ENCODE measurements at regions not wholly inside any gene's neighbourhood (a gene's known extent, or its start where the extent isn't known, plus 50 kb on each side); places are given as distances from the start of the nearest gene placed in this dataset.
"Not testable (repeated sequence)": the region's sequence is repeated elsewhere in the genome, so short reads cannot be mapped to it uniquely, and the experiment has no call there.

DNA sequence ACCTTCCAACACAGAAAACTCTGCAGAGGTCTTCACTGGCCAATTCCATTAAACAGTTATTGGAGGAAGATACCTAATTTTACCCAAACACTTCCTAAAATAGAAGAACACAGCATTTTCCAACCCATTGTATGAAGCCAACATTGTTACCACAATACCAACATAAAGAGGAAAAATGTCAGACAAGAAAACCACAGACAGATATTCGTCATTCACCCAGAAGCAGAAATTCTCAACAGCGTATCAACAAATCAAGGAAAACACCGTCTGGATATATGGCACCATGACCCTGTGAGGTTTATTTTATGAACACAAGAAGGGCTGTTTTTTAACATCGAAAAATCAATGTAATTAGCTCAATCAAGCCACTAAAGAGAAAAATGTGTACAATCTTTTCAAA is 255.6 kb downstream of the ASMT start:
- 100% methylated on average over 1 of the region's 4 CpGs; no CpG with 5 or more reads in 1 of the 2 experiments for WGBS, 2 experiments (ENCODE audit: insufficient coverage in 2 of 2)
- no peaks in the 10 kb centered on the region for H3K4me1 ChIP-seq (ENCODE audit: control insufficient read depth, insufficient read depth, low read length, poor library complexity, severe bottlenecking)
- H3K4me3 ChIP-seq (ENCODE audit: extremely low read depth, insufficient read depth, low read length, poor library complexity, severe bottlenecking): no peak overlapping the region
- no peaks in the 10 kb centered on the region for H3K36me3 ChIP-seq (ENCODE audit: control insufficient read depth, insufficient read depth, low read length)
- no peak overlapping the region for H3K27ac ChIP-seq (ENCODE audit: low read depth, low read length, severe bottlenecking)
- no peaks in the 10 kb centered on the region for H3K9me3 ChIP-seq (ENCODE audit: control insufficient read depth, low read length)

DNA sequence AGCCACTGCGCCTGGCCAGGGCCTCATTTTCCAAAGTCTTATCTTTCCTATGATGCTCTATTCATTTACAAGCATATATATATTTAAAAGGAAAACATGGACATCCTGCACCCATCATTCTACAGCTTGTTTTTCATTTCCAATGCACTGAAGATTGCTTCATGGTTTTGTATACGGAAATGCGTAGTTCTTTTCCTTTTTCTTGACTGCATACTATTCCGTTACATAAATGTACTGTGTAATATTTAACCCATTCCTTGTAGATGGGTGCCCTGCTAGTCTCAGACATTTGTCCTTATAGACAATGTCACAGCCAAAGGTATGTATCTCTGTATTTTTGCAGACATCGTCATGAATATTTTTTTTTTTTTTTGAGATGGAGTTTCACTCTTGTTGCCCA is 257.0 kb downstream of the ASMT start:
- WGBS, 2 experiments (ENCODE audit: insufficient coverage in 2 of 2): 100% methylated on average over 2 of the region's 5 CpGs; no CpG with 5 or more reads in 1 of the 2 experiments
- no peaks in the 10 kb centered on the region for H3K4me1 ChIP-seq (ENCODE audit: control insufficient read depth, insufficient read depth, low read length, poor library complexity, severe bottlenecking)
- H3K4me3 ChIP-seq (ENCODE audit: extremely low read depth, insufficient read depth, low read length, poor library complexity, severe bottlenecking): no peak overlapping the region
- H3K27ac ChIP-seq (ENCODE audit: low read depth, low read length, severe bottlenecking): no peak overlapping the region
- no peaks in the 10 kb centered on the region for H3K9me3 ChIP-seq (ENCODE audit: control insufficient read depth, low read length)
- H3K36me3 ChIP-seq (ENCODE audit: control insufficient read depth, insufficient read depth, low read length): no peaks in the 10 kb centered on the region

DNA sequence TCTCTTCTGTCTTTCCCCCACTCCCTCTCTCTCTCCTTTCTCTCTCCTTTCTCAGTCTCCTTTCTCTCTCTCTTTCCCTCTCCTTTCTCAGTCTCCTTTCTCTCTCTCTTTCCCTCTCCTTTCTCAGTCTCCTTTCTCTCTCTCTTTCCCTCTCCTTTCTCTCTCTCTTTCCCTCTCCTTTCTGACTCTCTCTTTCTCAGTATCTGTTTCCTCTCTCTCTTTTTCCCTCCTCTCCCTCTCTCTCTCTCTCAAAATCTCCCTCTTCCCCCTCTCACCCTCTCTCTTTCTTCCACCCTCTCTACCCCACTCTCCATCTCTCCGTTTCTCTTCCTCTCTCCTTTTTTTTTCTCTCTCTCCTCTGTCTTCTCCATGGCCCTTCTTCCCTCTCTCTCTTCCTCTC is 258.8 kb downstream of the ASMT start:
- WGBS, 2 experiments (ENCODE audit: insufficient coverage in 2 of 2): 74 to 90% methylated on average over 1 of the region's 1 CpG
- H3K36me3 ChIP-seq (ENCODE audit: control insufficient read depth, insufficient read depth, low read length): no peaks in the 10 kb centered on the region
- no peaks in the 10 kb centered on the region for H3K4me1 ChIP-seq (ENCODE audit: control insufficient read depth, insufficient read depth, low read length, poor library complexity, severe bottlenecking)
- H3K4me3 ChIP-seq (ENCODE audit: extremely low read depth, insufficient read depth, low read length, poor library complexity, severe bottlenecking): no peak overlapping the region
- no peaks in the 10 kb centered on the region for H3K9me3 ChIP-seq (ENCODE audit: control insufficient read depth, low read length)
- H3K27ac ChIP-seq (ENCODE audit: low read depth, low read length, severe bottlenecking): no peak overlapping the region

DNA sequence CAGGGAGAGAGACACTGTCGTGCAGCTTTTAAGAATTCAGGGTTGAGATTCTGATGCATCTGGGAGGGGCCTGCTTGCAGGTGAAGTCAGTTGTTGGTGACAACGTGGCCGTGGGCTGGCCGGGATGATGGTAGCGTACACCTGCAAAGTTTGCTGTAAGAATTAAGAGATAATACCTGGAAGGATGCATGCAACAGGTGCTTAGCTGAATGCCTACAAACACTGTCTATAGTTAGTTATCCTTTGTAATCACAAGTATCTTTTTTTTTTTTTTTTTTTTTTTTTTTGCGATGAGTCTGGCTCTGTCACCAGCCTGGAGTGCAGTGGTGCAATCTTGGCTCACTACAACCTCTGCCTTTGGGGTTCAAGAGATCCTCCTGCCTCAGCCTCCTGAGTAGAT is 259.6 kb downstream of the ASMT start:
- 70 to 77% methylated on average over 5 of the region's 6 CpGs for WGBS, 2 experiments (ENCODE audit: insufficient coverage in 2 of 2)

DNA sequence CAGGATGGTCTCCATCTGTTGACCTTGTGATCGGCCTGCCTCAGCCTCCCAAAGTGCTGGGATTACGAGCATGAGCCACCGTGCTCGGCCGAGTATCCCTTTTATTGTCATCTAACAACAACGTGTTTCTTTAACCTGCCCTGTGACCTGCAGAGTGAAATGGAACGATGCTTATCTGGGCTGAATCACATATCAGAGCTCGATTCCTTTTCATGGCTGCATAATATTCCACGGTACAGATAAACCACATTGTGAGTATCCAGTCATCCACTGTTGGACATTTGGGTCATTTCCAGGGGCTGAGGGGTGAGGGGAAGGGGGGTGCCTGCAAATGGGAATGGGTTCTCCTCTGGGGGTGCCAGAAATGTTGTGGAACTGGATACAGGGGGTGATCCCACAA is 260.0 kb downstream of the ASMT start:
- no peaks in the 10 kb centered on the region for H3K4me1 ChIP-seq (ENCODE audit: control insufficient read depth, insufficient read depth, low read length, poor library complexity, severe bottlenecking)
- WGBS, 2 experiments (ENCODE audit: insufficient coverage in 2 of 2): 93 to 94% methylated on average over 9 of the region's 9 CpGs
- H3K27ac ChIP-seq (ENCODE audit: low read depth, low read length, severe bottlenecking): no peak overlapping the region
- no peaks in the 10 kb centered on the region for H3K9me3 ChIP-seq (ENCODE audit: control insufficient read depth, low read length)
- H3K36me3 ChIP-seq (ENCODE audit: control insufficient read depth, insufficient read depth, low read length): no peaks in the 10 kb centered on the region
- H3K4me3 ChIP-seq (ENCODE audit: extremely low read depth, insufficient read depth, low read length, poor library complexity, severe bottlenecking): no peak overlapping the region

More for the DNA sequence above, 259.6 kb downstream of the ASMT start:
- Histone ChIP-seq H3K9me3 (ENCODE audit: control insufficient read depth, low read length) (no peaks in the 10 kb centered on the region), H3K36me3 (ENCODE audit: control insufficient read depth, insufficient read depth, low read length) (no peaks in the 10 kb centered on the region), H3K4me3 (ENCODE audit: extremely low read depth, insufficient read depth, low read length, poor library complexity, severe bottlenecking) (no peak overlapping the region), H3K27ac (ENCODE audit: low read depth, low read length, severe bottlenecking) (no peak overlapping the region), H3K4me1 (ENCODE audit: control insufficient read depth, insufficient read depth, low read length, poor library complexity, severe bottlenecking) (no peaks in the 10 kb centered on the region)

DNA sequence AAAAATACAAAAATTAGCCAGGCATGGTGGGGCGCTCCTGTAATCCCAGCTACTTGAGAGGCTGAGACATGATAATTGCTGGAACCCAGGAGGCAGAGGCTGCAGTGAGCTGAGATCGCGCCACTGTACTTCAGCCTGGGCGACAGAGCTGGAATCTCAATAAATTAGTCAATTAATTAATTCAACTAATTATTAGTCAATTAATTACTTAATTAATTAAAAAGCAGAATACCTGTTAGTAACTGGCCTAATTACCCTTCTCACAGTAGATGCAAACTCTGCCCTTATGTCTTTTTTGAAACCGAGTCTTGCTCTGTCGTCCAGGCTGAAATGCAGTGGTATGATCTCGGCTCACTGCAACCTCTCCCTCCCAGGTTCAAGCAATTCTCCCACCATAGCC is 261.2 kb downstream of the ASMT start:
- no peak overlapping the region for H3K4me3 ChIP-seq (ENCODE audit: extremely low read depth, insufficient read depth, low read length, poor library complexity, severe bottlenecking)
- H3K27ac ChIP-seq (ENCODE audit: low read depth, low read length, severe bottlenecking): no peak overlapping the region
- 67 to 100% methylated on average over 1 to 2 of the region's 7 CpGs for WGBS, 2 experiments (ENCODE audit: insufficient coverage in 2 of 2)
- H3K9me3 ChIP-seq (ENCODE audit: control insufficient read depth, low read length): no peaks in the 10 kb centered on the region
- no peaks in the 10 kb centered on the region for H3K4me1 ChIP-seq (ENCODE audit: control insufficient read depth, insufficient read depth, low read length, poor library complexity, severe bottlenecking)
- H3K36me3 ChIP-seq (ENCODE audit: control insufficient read depth, insufficient read depth, low read length): no peaks in the 10 kb centered on the region

DNA sequence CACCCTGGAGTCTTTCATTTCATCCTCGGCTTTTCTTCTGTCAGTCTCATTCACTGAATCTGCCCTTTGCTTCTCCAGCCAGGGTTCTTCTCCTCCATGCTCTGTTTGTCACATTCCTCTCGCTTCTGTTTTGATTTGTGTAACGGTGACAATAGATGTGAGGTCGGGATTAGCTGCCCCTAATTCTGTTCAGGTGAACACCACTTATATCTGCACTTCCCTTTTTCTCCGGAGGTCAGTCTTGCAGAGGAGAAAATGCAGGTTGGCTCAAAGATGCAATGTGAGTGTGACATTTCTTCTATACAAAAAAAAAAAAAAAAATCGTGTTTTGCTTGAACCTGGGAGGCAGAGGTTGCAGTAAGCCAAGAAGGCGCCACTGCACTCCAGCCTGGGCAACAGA is 262.9 kb downstream of the ASMT start:
- Histone ChIP-seq H3K27ac (ENCODE audit: low read depth, low read length, severe bottlenecking) (no peak overlapping the region), H3K36me3 (ENCODE audit: control insufficient read depth, insufficient read depth, low read length) (no peaks in the 10 kb centered on the region), H3K4me3 (ENCODE audit: extremely low read depth, insufficient read depth, low read length, poor library complexity, severe bottlenecking) (no peak overlapping the region), H3K9me3 (ENCODE audit: control insufficient read depth, low read length) (no peaks in the 10 kb centered on the region), H3K4me1 (ENCODE audit: control insufficient read depth, insufficient read depth, low read length, poor library complexity, severe bottlenecking) (no peaks in the 10 kb centered on the region)
- 100% methylated on average over 1 of the region's 7 CpGs; no CpG with 5 or more reads in 1 of the 2 experiments for WGBS, 2 experiments (ENCODE audit: insufficient coverage in 2 of 2)

DNA sequence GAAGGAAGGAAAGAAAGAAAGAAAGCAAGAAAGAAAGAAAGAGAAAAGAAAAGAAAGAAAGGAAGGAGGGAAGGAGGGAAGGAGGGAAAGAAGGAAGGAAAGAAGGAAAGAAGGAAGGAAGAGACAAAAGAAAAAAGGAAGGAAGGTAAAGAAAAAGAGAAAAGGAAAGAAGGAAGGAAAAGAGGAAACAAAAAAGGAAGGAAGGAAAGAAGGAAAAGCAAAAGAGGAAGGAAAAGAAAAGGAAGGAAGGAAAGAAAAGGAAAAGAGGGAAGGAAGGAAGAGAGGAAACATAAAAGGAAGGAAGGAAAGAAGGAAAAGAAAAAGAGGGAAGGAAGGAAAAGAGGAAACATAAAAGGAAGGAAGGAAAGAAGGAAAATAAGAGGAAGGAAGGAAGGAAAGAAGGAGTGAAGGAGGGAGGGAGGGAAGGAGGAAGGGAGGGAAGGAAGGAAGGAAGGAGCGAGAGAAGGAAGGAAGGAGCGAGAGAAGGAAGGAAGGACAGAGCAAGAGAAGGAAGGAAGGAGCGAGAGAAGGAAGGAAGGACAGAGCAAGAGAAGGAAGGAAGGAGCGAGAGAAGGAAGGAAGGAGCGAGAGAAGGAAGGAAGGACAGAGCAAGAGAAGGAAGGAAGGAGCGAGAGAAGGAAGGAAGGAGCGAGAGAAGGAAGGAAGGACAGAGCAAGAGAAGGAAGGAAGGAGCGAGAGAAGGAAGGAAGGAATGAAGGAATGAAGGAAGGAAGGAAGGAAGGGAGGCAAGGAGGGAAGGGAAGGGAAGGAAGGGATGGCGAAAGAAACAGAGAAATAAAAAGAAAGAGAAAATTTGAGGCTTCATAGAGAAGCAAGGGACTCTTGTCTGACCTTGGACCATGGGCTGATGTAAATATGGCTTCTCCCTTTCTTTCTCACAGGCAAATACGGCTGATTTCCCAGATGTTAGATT is 266.3 kb downstream of the ASMT start:
- H3K27ac ChIP-seq (ENCODE audit: low read depth, low read length, severe bottlenecking); H3K4me3 ChIP-seq (ENCODE audit: extremely low read depth, insufficient read depth, low read length, poor library complexity, severe bottlenecking); H3K4me1 ChIP-seq (ENCODE audit: control insufficient read depth, insufficient read depth, low read length, poor library complexity, severe bottlenecking); H3K36me3 ChIP-seq (ENCODE audit: control insufficient read depth, insufficient read depth, low read length): not testable (repeated sequence)
- 84 to 92% methylated on average over 4 to 7 of the region's 10 CpGs for WGBS, 2 experiments (ENCODE audit: insufficient coverage in 2 of 2)
- peaks cover 16% of the 10 kb centered on the region for H3K9me3 ChIP-seq (ENCODE audit: control insufficient read depth, low read length)

DNA sequence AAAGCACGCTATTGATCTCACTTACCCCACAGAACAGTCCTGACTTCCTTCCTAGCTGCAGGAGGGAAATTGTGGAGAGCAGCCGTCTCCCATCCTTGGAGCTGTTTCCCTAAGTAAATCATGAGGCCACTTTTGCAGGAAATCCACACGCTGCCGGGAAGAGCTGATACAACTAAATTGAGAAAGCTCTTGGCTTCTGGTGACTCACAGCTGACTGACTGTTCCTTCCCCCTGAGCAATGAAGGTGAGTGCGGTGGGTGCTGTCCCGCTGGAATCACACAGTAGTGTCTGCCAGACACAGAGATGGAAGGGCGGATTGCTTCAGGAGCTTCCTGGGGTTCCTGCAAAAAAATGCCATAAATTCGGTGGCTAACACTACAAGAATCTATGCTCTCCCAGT is 268.9 kb downstream of the ASMT start:
- H3K4me3 ChIP-seq (ENCODE audit: extremely low read depth, insufficient read depth, low read length, poor library complexity, severe bottlenecking): no peak overlapping the region
- H3K4me1 ChIP-seq (ENCODE audit: control insufficient read depth, insufficient read depth, low read length, poor library complexity, severe bottlenecking): no peaks in the 10 kb centered on the region
- WGBS, 2 experiments (ENCODE audit: insufficient coverage in 2 of 2): 74% methylated on average over 5 to 8 of the region's 8 CpGs
- H3K36me3 ChIP-seq (ENCODE audit: control insufficient read depth, insufficient read depth, low read length): no peaks in the 10 kb centered on the region
- H3K27ac ChIP-seq (ENCODE audit: low read depth, low read length, severe bottlenecking): no peak overlapping the region
- peaks cover 27% of the 10 kb centered on the region for H3K9me3 ChIP-seq (ENCODE audit: control insufficient read depth, low read length)

DNA sequence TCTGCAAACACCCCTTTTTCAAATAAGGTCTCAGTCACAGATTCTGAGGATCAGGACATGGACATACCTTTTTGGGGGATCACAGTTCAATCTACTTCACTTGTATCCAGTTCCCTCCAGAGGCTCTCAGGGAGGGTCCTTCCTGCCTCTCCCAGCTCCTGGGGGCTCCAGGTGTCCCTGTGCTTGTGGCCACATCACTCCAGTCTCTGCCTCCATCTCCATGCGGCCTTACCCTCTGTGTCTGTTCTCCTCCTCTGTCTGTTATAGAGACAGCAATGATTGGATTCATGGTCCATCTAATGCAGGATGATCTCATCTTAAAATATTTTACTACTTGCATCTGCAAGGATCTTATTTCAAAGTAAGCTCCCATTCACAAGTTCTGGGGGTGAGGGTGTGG is 269.6 kb downstream of the ASMT start:
- H3K4me1 ChIP-seq (ENCODE audit: control insufficient read depth, insufficient read depth, low read length, poor library complexity, severe bottlenecking): no peaks in the 10 kb centered on the region
- H3K27ac ChIP-seq (ENCODE audit: low read depth, low read length, severe bottlenecking): no peak overlapping the region
- no peak overlapping the region for H3K4me3 ChIP-seq (ENCODE audit: extremely low read depth, insufficient read depth, low read length, poor library complexity, severe bottlenecking)
- H3K36me3 ChIP-seq (ENCODE audit: control insufficient read depth, insufficient read depth, low read length): no peaks in the 10 kb centered on the region
- peaks cover 34% of the 10 kb centered on the region for H3K9me3 ChIP-seq (ENCODE audit: control insufficient read depth, low read length)
- WGBS, 2 experiments (ENCODE audit: insufficient coverage in 2 of 2): 80 to 100% methylated on average over 1 of the region's 1 CpG

DNA sequence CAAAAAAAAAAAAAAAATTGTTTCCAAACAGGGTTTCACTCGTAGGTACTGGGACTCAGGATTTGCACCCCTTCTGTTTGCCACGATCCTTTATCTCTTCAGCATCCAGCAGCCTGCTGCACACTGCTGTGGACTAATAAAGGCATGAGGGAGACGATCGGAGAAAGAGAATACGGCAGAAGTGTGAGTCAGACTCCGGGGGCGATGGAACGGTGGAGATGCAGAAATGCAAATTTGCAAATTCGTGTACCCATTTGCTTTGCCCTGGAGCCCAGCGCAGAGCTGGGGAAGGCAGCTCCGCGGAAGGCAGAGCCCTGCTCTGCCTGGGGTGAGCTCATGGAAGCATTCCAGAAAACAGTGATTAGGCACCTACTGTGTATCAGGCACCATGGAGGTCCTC is 270.3 kb downstream of the ASMT start:
- H3K36me3 ChIP-seq (ENCODE audit: control insufficient read depth, insufficient read depth, low read length): no peaks in the 10 kb centered on the region
- H3K9me3 ChIP-seq (ENCODE audit: control insufficient read depth, low read length): peaks cover 39% of the 10 kb centered on the region
- H3K4me1 ChIP-seq (ENCODE audit: control insufficient read depth, insufficient read depth, low read length, poor library complexity, severe bottlenecking): no peaks in the 10 kb centered on the region
- no peak overlapping the region for H3K27ac ChIP-seq (ENCODE audit: low read depth, low read length, severe bottlenecking)
- H3K4me3 ChIP-seq (ENCODE audit: extremely low read depth, insufficient read depth, low read length, poor library complexity, severe bottlenecking): no peak overlapping the region
- 86 to 94% methylated on average over 11 to 12 of the region's 12 CpGs for WGBS, 2 experiments (ENCODE audit: insufficient coverage in 2 of 2)
